K562 (cell line): ENCODE measurements at regions not wholly inside any gene's neighbourhood (a gene's known extent, or its start where the extent isn't known, plus 50 kb on each side); places are given as distances from the start of the nearest gene placed in this dataset.
A peak's percentile ranks its signal among the peaks of the same experiment; 100 is the strongest.

Experiments used
- ATAC-seq: fragments of 200-7000 bp; cut with Tn5 transposase; 3 replicates; pipeline ENCODE4 v1.9.1; 2020; ENCODE audit warnings: moderate library complexity
- BruUV-seq: library from RNA; stranded (reverse); fragments of 400-500 nt; replicated peaks from 2 replicates; lab custom pipeline; 2021; lab: Mats Ljungman, UMichigan
- CTCF ChIA-PET: fragments of 300-600 bp; formaldehyde crosslinking; extraction: SDS; loops from one replicate; lab custom pipeline; 2021; ENCODE audit warnings: low intra/inter-chr PET ratio; lab: Yijun Ruan, JAX
- POLR2A ChIA-PET: fragments of 300-600, 350-650 bp; sonication (Branson Sonifier 250); formaldehyde crosslinking; extraction: SDS; loops from one replicate; lab custom pipeline; 2021; ENCODE audit warnings: antibody characterized with exemption, inconsistent platforms; lab: Yijun Ruan, JAX
- DNase-seq, 4 experiments: peaks; one replicate each; pipeline versions ENCODE4 v3.0.0 to v3.0.0-alpha.2; 2011 to 2018; ENCODE audit warnings: low spot score in 3 of 4, mixed read lengths in 3 of 4; ENCODE audit errors: extremely low read depth in 1 of 4
- FAIRE-seq: peaks from 2 replicates; lab custom pipeline; 2011; peaks lifted over from hg19 to GRCh38; lab: Jason Lieb, UNC
- H2AFZ ChIP-seq: 2 replicates; pipeline ENCODE4 v1.6.0; 2011; ENCODE audit warnings: low read depth, low read length, control low read depth, inconsistent platforms
- H3K27ac ChIP-seq: fragments of 200-600 bp; 3 replicates; pipeline ENCODE4 v1.8.0; 2011; ENCODE audit warnings: low read depth, mild to moderate bottlenecking, control low read depth, inconsistent platforms, low read length, moderate library complexity, mixed read lengths; ENCODE audit errors: extremely low read depth
- H3K27me3 ChIP-seq, 2 experiments: fragments of 300-600 bp in 1 of 2; 2 replicates in 1 of 2; 3 replicates in 1 of 2; pipeline versions ENCODE4 v1.6.0 to v1.8.0; 2011; ENCODE audit warnings: inconsistent platforms in 2 of 2, low read length in 2 of 2, mild to moderate bottlenecking in 1 of 2, mixed read lengths in 1 of 2, moderate library complexity in 1 of 2; ENCODE audit not compliant: control insufficient read depth in 2 of 2, insufficient read depth in 2 of 2
- H3K36me3 ChIP-seq: fragments of 300-600 bp; 3 replicates; pipeline ENCODE4 v1.8.0; 2011; ENCODE audit warnings: mild to moderate bottlenecking, low read length, inconsistent platforms; ENCODE audit not compliant: control insufficient read depth, insufficient read depth
- H3K4me1 ChIP-seq, 2 experiments: fragments of 200-600 bp in 1 of 2; replicated peaks in 1 of 2; 2 replicates in 1 of 2; 3 replicates in 1 of 2; pipeline versions ENCODE4 v1.5.1 to v1.8.0; 2011; ENCODE audit warnings: inconsistent platforms in 2 of 2, low read length in 2 of 2, mild to moderate bottlenecking in 1 of 2, mixed read lengths in 1 of 2, moderate library complexity in 1 of 2; ENCODE audit not compliant: control insufficient read depth in 2 of 2, insufficient read depth in 2 of 2
- H3K4me2 ChIP-seq: 2 replicates; pipeline ENCODE4 v1.6.1; 2011; ENCODE audit warnings: low read length, control low read depth, inconsistent platforms, mixed read lengths; ENCODE audit not compliant: insufficient read depth
- H3K4me3 ChIP-seq: fragments of 200-600 bp; sonication (generic), shearing (Covaris generic); 2 replicates; pipeline ENCODE4 v1.5.1; 2016; ENCODE audit warnings: control low read depth, inconsistent platforms
- H3K79me2 ChIP-seq: fragments of 200-600 bp; 3 replicates; pipeline ENCODE4 v1.8.0; 2011; ENCODE audit warnings: low read length, inconsistent platforms; ENCODE audit not compliant: control insufficient read depth, insufficient read depth
- H3K9ac ChIP-seq, 2 experiments: 2 replicates each; pipeline versions ENCODE4 v1.6.0 to v1.6.1; 2011; ENCODE audit warnings: low read depth in 2 of 2, low read length in 2 of 2, control low read depth in 1 of 2, inconsistent platforms in 1 of 2, mild to moderate bottlenecking in 1 of 2, mixed read lengths in 1 of 2; ENCODE audit not compliant: insufficient read depth in 1 of 2
- H3K9me1 ChIP-seq: one replicate; pipeline ENCODE4 v1.6.0; 2011; ENCODE audit warnings: inconsistent platforms, mild to moderate bottlenecking, low read length, moderate library complexity; ENCODE audit not compliant: control insufficient read depth, insufficient read depth
- H3K9me3 ChIP-seq: replicated peaks from 2 replicates; pipeline ENCODE4 v1.5.1; 2011; ENCODE audit warnings: low read depth, low read length, inconsistent platforms; ENCODE audit not compliant: control insufficient read depth, insufficient read depth
- H4K20me1 ChIP-seq: replicated peaks from 2 replicates; pipeline ENCODE4 v1.6.1; 2011; ENCODE audit warnings: low read length, inconsistent platforms, mixed read lengths; ENCODE audit not compliant: control insufficient read depth, insufficient read depth
- ARNT ChIP-seq, 2 experiments: fragments of 450-650 bp; IDR thresholded peaks; 2 replicates each; pipeline ENCODE4 v1.6.1; 2016; ENCODE audit warnings: mild to moderate bottlenecking in 1 of 2
- ASH1L ChIP-seq: fragments of 450-650 bp; IDR thresholded peaks from 2 replicates; pipeline ENCODE4 v1.6.1; 2018; ENCODE audit warnings: borderline replicate concordance, mild to moderate bottlenecking, low read depth; ENCODE audit not compliant: partially characterized antibody
- CCNT2 ChIP-seq: IDR thresholded peaks from 2 replicates; pipeline ENCODE4 v1.6.1; 2011; ENCODE audit warnings: borderline replicate concordance, low read depth, mild to moderate bottlenecking, moderate library complexity, mixed read lengths, low read length; ENCODE audit not compliant: insufficient read length; ENCODE audit errors: extremely low read depth
- CTBP1 ChIP-seq: fragments of 450-650 bp; IDR thresholded peaks from 2 replicates; pipeline ENCODE4 v1.6.1; 2016; ENCODE audit warnings: borderline replicate concordance
- ELF4 ChIP-seq: fragments of 450-650 bp; formaldehyde crosslinking; IDR thresholded peaks from 2 replicates; pipeline ENCODE4 v1.4.0; 2022; ENCODE audit warnings: missing genetic modification characterization
- HDAC1 ChIP-seq, 2 experiments: fragments of 450-650 bp; IDR thresholded peaks; 2 replicates each; pipeline ENCODE4 v1.6.1; 2016 to 2017; ENCODE audit warnings: inconsistent platforms in 1 of 2, mild to moderate bottlenecking in 1 of 2, moderate library complexity in 1 of 2
- HEY1 ChIP-seq: fragments of 250-450 bp; sonication (Bioruptor Pico); IDR thresholded peaks from 2 replicates; pipeline ENCODE4 v1.5.0; 2020; ENCODE audit warnings: mild to moderate bottlenecking, moderate library complexity, borderline replicate concordance
- HMGN3 ChIP-seq: IDR thresholded peaks from 2 replicates; pipeline ENCODE4 v1.6.1; 2011; ENCODE audit warnings: borderline replicate concordance, low read depth, mild to moderate bottlenecking, mixed read lengths, low read length; ENCODE audit not compliant: insufficient read length; ENCODE audit errors: extremely low read depth
- NCOA4 ChIP-seq: fragments of 450-650 bp; IDR thresholded peaks from 2 replicates; pipeline ENCODE4 v1.6.1; 2018; ENCODE audit warnings: mild to moderate bottlenecking; ENCODE audit not compliant: partially characterized antibody
- PCBP1 ChIP-seq: fragments of 200-400 bp; formaldehyde crosslinking; IDR thresholded peaks from 2 replicates; pipeline ENCODE4 v1.6.1; 2018; ENCODE audit warnings: mild to moderate bottlenecking, low read depth, low read length; ENCODE audit not compliant: poor library complexity, severe bottlenecking
- RERE ChIP-seq: sonication (generic); formaldehyde crosslinking; IDR thresholded peaks from 2 replicates; pipeline ENCODE4 v1.8.0; 2023; ENCODE audit warnings: missing genetic modification reagents, mild to moderate bottlenecking, borderline replicate concordance
- SRSF7 ChIP-seq: fragments of 200-400 bp; formaldehyde crosslinking; optimal IDR thresholded peaks from 2 replicates; pipeline ENCODE3; 2017; ENCODE audit warnings: mild to moderate bottlenecking, low read depth, low read length
- TARDBP ChIP-seq: fragments of 450-650 bp; IDR thresholded peaks from 2 replicates; pipeline ENCODE4 v1.6.1; 2016
- TFAP4 ChIP-seq: sonication (generic); formaldehyde crosslinking; IDR thresholded peaks from 2 replicates; pipeline ENCODE4 v1.8.0; 2022; ENCODE audit warnings: missing genetic modification reagents, mild to moderate bottlenecking, moderate library complexity, borderline replicate concordance
- ZNF316 ChIP-seq: fragments of 450-650 bp; IDR thresholded peaks from 2 replicates; pipeline ENCODE4 v1.6.1; 2016
- ZNF76 ChIP-seq: fragments of 250-450 bp; sonication (Bioruptor Pico); IDR thresholded peaks from 2 replicates; pipeline ENCODE4 v1.4.0; 2020; ENCODE audit warnings: mild to moderate bottlenecking, moderate library complexity, borderline replicate concordance
- WGBS: fragments of 100-300 bp; shearing (Covaris generic); methylation state at CpG from one replicate; pipeline ENCODE4 v1.1.6; 2016; ENCODE audit warnings: low coverage, mixed read lengths; ENCODE audit not compliant: insufficient coverage; ENCODE audit errors: missing lambda C conversion rate; 5-methylcytosine and 5-hydroxymethylcytosine counted together
- in situ Hi-C: fragments of 300-500 bp; cut with MboI; formaldehyde crosslinking; loops from 4 replicates; pipeline ENCODE4 v1.15.0; 2018; ENCODE audit warnings: inconsistent platforms, mixed read lengths
- intact Hi-C: fragments of 100-400 bp; cut with micrococcal nuclease; formaldehyde crosslinking; loops from 2 replicates; pipeline ENCODE4 v1.14.2; 2022

- Histone ChIP-seq H3K4me3 (no peak overlapping the region), H3K9ac (peak overlapping the region in 1 of 2 experiments; percentile 10; a peak in 2 of 4 replicates), H2AFZ (peak overlapping the region; percentile 77), H4K20me1 (no peaks in the 10 kb centered on the region), H3K79me2 (no peaks in the 10 kb centered on the region; the same call in 2 of the 3 replicates), H3K36me3 (no peaks in the 10 kb centered on the region), H3K27ac (peak overlapping the region; percentile 70), H3K4me2 (no peak overlapping the region; the same call in 1 of the 2 replicates), H3K4me1 (peaks cover 23 to 43% of the 10 kb centered on the region in 2 experiments), H3K9me1 (no peaks in the 10 kb centered on the region), H3K27me3 (no peaks in the 10 kb centered on the region), H3K9me3 (peaks cover 3% of the 10 kb centered on the region; the same call in 1 of the 2 replicates)
- 19% methylated on average over 8 of the region's 8 CpGs for WGBS
- CTCF ChIA-PET = no interaction called here
- BruUV-seq = no TSS peak
- FAIRE-seq (peak; percentile 70), DNase-seq (peak in 3 of 4 experiments; percentile 16 to 84 (median 67)), ATAC-seq (peak; percentile 82)
- intact Hi-C loops (no loop called here), in situ Hi-C loops (no loop called here)
- POLR2A ChIA-PET = no interaction called here
- TF ChIP-seq TFAP4 (CRISPR knock-in tag) (no peak), NCOA4 (no peak), PCBP1 (no peak), ASH1L (no peak), CTBP1 (no peak), RERE (CRISPR knock-in tag) (no peak), ZNF316 (no peak), ARNT (IDR thresholded peaks at IDR 0.05) (peak; percentile 31 to 50; a peak in 2 of 4 replicates), TARDBP (no peak), ELF4 (CRISPR knock-in tag) (no peak), HEY1 (CRISPR knock-in tag) (no peak), ZNF76 (no peak), SRSF7 (no peak), HMGN3 (no peak), HDAC1 (IDR thresholded peaks at IDR 0.05) (peak in 1 of 2 experiments; percentile 61; a peak in 1 of 4 replicates), CCNT2 (no peak)
Measured at GRCh38 chr16:10322723-10323527, 62.9 kb upstream of the ATF7IP2 start.
